HG03159 (cell line): ENCODE measurements at regions not wholly inside any gene's neighbourhood (a gene's known extent, or its start where the extent isn't known, plus 50 kb on each side); places are given as distances from the start of the nearest gene placed in this dataset.

Experiments
- ATAC-seq: cut with Tn5 transposase; IDR thresholded peaks from one replicate; pipeline ENCODE4 v1.9.1; 2021; ENCODE audit warnings: mild to moderate bottlenecking, moderate library complexity; ENCODE audit not compliant: unreplicated experiment

- no peak for ATAC-seq
Measured at GRCh38 chr14:61940666-61941420, 178.6 kb downstream of the SNAPC1 start.

DNA sequence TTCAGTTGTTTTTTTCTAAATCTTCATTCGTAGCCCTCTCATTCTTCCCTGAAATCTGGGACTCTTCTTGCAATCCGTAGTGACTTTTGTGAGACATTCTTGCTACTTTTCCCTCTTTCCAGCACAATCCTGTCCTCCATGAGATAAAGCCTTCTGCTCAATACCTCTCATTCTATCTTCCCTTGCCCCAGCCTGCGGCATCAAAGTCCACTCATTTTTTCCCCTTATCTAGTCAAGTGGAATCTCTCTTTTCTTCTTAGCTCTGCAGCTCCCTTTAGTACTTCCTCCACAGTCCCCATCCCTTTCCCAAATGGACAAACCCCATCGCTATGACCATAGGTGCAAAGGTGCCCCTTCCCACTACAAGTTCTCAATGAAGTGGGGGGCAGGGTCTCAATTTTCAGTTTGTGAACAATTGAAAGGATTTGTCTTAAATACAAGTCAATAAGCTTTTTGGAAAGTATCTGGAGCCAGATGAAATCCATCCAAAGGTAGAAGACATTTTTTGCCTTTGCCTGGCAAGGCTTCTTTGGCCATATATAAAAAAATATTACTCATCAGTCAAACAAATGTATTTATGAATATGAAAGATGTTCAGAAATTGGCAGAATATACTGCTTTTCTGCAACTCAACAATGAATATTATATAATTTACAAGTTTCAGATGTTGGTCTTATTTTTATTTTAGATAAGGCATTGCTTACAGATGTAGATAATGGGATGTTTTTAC lies 179.4 kb downstream of the SNAPC1 start:
- no peak for ATAC-seq

- no peak for ATAC-seq
Measured at GRCh38 chr14:61948376-61948775, 186.2 kb downstream of the SNAPC1 start.

DNA sequence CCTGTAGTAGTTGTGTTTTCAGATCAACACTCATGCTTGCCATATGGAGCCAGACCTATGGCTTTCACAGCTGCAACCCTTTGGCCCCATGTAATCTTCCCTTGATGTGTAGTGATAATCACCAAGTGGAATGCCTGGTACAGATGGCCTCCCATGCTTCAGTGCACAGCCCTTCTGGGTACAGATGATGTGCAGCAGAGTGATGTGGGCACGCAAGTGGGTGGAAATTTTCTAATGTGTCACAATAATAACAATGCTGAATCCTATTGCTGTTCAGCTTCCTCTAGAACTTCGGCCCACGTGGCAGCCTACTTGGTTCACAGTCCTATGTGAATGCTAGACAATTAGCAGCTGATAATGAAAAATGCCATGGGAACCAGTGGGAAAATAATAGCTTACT lies 188.1 kb downstream of the SNAPC1 start:
- no peak for ATAC-seq

GRCh38 chr14:61953602-61954001 lies 191.4 kb downstream of the SNAPC1 start:
- ATAC-seq: no peak

- ATAC-seq: no peak
Measured at GRCh38 chr14:61954306-61954705, 192.1 kb downstream of the SNAPC1 start.

DNA sequence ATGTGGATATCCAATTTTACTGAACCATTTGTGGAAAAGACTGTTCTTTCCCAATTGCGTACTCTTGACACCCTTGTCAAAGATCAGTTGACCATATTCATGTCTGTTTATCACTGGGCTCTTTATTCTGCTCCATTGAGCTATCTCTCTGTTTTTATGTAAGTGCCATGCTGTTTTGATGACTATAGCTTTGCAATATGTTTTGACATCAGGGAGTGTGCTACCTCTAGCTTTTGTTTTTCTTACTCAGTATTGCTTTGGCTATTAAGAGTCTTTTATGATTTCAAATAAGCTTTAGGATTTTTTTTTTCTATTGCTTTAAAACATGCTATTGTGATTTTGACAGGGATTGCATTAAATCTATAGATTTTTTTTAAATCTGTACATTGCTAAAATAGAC lies 194.3 kb downstream of the SNAPC1 start:
- no peak for ATAC-seq

DNA sequence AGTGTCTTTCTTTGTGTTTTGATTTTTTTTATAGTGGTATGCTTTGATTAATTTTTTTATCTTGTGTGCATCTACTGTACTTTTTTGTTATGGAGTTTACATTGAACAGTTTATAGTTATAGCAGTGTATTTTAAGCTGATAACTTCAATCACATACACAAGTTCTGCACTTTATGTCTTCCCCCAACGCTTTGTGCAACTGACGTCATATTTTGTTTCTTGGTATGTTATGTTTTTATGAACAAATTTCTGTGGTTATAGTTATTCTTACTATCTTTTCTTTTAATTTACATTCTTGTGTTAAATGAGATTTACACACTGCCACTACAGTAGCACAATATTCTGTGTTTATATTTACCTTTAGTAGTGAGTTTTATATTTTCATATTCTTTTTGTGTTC lies 197.1 kb downstream of the SNAPC1 start:
- ATAC-seq: no peak

- ATAC-seq: no peak
Measured at GRCh38 chr14:61961369-61961768, 199.1 kb downstream of the SNAPC1 start.

- no peak for ATAC-seq
Measured at GRCh38 chr14:61963926-61964325, 201.7 kb downstream of the SNAPC1 start.

- ATAC-seq: no peak
Measured at GRCh38 chr14:61965030-61965745, 203.0 kb downstream of the SNAPC1 start.

- no peak for ATAC-seq
Measured at GRCh38 chr14:61968207-61968606, 206.0 kb downstream of the SNAPC1 start.

DNA sequence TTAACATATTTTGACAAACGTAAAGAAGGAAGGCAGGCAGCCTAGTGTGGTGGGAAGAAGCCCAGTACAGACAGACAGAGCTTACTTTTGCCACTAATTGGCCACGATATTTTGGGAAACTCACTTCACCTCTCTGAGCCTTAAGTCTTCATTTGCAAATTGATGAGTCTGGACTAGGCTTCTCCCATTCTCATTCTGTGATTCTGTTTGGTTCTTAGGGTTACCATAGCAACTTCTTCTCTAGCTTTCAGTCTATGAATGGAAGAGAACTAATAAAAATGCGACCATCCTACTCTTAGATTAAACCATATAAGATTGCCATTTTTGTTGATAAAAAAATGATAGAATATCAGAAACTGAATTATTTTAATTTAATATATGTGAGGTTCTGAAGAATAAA lies 210.5 kb downstream of the SNAPC1 start:
- no peak for ATAC-seq

- no peak for ATAC-seq
Measured at GRCh38 chr14:61973981-61974380, 211.8 kb downstream of the SNAPC1 start.

- ATAC-seq: no peak
Measured at GRCh38 chr14:61977217-61977616, 215.0 kb downstream of the SNAPC1 start.

- no peak for ATAC-seq
Measured at GRCh38 chr14:61988240-61988639, 226.0 kb downstream of the SNAPC1 start.

DNA sequence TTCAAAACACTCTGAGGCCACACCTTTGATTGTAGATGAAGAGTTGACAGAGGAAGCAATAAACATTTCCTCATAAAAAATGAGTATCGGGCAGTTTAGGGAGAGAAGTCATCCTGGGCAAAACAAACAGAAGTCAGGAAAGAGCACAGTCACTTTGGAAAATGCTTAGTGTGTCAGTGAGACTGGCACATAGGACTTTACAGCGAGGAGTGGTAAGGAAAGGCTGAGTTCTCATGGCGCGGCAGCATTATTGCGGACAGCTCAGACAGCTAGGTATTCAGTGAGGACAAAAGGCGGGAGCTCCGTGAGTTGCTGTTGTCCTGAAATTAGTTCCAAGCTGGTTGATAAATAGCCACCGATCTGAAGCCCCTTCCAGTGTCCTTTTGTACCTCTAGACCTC lies 229.9 kb downstream of the SNAPC1 start:
- ATAC-seq: no peak

DNA sequence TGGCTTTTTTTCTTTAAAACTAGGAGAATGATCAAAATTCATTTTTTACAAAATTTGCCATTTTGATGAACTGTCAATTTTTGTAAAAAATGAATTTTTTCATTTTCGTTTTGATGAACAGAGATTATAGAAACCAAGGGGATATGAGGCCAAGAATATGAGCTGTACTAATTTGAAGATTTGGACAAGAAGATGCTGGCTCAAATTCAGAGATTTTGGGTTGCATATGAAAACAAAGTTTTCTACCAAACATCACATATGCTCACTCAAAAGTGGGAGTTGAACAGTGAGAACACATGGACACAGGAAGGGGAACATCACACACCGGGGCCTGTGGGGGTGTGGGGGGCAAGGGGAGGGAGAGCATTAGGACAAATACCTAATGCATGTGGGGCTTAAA lies 230.7 kb downstream of the SNAPC1 start:
- ATAC-seq: no peak

DNA sequence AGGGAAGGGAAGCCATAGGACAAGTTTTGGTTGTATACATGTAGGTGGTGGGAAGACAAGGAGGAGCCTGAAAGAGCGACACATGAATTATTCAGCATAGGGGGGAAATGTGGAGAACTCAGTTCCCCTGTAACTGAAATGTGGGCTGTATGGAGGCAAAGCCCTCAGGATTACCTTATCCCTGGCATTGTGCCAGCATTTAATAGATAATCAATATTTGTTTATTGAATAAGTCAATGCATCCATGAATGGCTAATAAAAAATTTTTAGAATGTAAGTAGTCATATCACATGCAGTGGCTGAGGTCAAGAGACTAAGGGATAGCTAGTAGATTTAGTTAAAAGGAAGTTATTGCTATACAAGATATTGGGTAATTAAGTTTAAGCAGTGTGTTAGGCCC lies 232.4 kb downstream of the SNAPC1 start:
- no peak for ATAC-seq

GRCh38 chr14:61996753-61997152 lies 234.5 kb downstream of the SNAPC1 start:
- no peak for ATAC-seq

DNA sequence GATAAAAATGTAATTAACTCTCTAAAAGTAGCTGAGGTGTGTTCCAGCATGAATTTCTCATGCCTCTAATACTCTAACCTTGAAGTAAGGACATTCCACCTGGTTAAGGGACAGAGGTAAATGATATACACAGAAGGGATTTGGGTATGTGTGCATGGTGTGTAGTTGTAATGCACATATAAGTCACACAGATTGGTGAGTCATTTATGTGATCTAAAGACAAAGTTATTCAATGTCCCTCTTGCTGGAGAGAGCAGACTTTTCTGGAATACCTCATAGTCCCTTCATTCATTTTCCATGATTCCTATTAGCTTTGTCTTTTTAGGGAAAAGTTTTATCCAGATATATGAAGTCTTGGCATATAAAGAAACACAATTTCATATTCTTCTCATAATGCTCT lies 234.9 kb downstream of the SNAPC1 start:
- ATAC-seq: no peak

GRCh38 chr14:62001963-62002362 lies 239.7 kb downstream of the SNAPC1 start:
- no peak for ATAC-seq
